GM10248 (cell line): ENCODE measurements at regions not wholly inside any gene's neighbourhood (a gene's known extent, or its start where the extent isn't known, plus 50 kb on each side); places are given as distances from the start of the nearest gene placed in this dataset.

Experiments
- CTCF ChIA-PET: fragments of 300-600 bp; sonication (Branson Sonifier 250); formaldehyde crosslinking; extraction: SDS; loops from one replicate; lab custom pipeline; 2021; ENCODE audit warnings: antibody characterized with exemption; lab: Yijun Ruan, JAX
- POLR2A ChIA-PET: fragments of 350-650 bp; sonication (Branson Sonifier 250); formaldehyde crosslinking; extraction: SDS; loops from one replicate; lab custom pipeline; 2020; ENCODE audit warnings: antibody characterized with exemption; lab: Yijun Ruan, JAX
- DNase-seq: peaks from one replicate; pipeline ENCODE4 v3.0.0; 2012; ENCODE audit errors: extremely low spot score
- TF ChIP-seq, protein P1 (sequence below): IDR thresholded peaks from 2 replicates; pipeline ENCODE4 v1.5.1; 2012; ENCODE audit warnings: mild to moderate bottlenecking, low read depth; ENCODE audit errors: extremely low read depth, missing control alignments, control extremely low read depth

GRCh38 chr7:42407021-42407710, 170.2 kb upstream of the GLI3 start:
- CTCF ChIA-PET, result interaction anchor here (1.9 kb wide), 1 partner anchor 11 kb away, joined by 5 read pairs; no protein-coding TSS in a partner anchor

DNA sequence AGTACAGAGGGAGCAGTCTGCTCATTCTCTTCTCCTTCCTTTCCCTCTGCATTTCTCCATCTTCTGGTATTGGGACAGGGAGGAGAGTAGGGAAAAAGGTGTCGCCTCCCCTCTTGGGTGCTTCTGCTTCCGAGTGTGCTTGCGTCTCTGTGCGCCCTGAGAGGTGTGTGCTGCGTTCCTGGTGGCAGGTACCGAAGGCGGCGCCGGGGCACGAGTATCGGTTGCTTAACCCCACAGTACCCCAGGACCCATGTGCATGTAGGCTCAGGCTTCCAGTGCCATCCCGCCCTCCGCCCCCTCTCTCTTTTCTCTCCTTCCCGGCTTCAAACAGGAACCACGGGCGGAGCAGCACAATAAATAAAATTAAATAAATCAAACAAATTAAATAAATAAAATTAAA, 169.3 kb upstream of the GLI3 start:
- ChIA-PET POLR2A (no interaction called here), CTCF (no interaction called here)
- DNase-seq, result no peak
- TF ChIP-seq, protein P1, sequence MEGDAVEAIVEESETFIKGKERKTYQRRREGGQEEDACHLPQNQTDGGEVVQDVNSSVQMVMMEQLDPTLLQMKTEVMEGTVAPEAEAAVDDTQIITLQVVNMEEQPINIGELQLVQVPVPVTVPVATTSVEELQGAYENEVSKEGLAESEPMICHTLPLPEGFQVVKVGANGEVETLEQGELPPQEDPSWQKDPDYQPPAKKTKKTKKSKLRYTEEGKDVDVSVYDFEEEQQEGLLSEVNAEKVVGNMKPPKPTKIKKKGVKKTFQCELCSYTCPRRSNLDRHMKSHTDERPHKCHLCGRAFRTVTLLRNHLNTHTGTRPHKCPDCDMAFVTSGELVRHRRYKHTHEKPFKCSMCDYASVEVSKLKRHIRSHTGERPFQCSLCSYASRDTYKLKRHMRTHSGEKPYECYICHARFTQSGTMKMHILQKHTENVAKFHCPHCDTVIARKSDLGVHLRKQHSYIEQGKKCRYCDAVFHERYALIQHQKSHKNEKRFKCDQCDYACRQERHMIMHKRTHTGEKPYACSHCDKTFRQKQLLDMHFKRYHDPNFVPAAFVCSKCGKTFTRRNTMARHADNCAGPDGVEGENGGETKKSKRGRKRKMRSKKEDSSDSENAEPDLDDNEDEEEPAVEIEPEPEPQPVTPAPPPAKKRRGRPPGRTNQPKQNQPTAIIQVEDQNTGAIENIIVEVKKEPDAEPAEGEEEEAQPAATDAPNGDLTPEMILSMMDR, result no peak

More at GRCh38 chr7:42407021-42407710, 170.2 kb upstream of the GLI3 start:
- TF ChIP-seq, protein P1, result no peak
- POLR2A ChIA-PET, result no interaction called here
- no peak for DNase-seq

GRCh38 chr7:42405782-42406181, 168.8 kb upstream of the GLI3 start:
- no peak for DNase-seq
- CTCF ChIA-PET, result no interaction called here
- TF ChIP-seq, protein P1, result no peak
- POLR2A ChIA-PET, result no interaction called here

DNA sequence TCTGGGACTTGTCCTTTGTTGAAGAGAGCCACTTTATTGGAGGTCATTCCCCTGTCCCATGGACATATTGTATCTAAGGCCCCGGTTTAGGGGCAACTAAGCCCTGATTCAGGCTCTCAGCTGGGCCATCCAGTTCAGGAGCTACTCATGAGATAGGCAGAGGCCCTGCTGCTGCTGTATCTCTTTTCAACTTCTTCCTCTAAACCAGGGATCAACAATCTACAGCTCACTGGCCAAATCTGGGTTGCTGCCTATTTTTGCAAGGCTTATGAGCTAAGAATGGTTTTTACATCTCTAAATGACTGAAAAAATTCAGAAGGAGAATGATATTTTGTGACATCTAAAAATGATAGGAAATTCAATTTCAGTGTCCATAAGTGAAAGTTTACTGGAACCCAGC, 166.8 kb upstream of the GLI3 start:
- DNase-seq, result no peak
- ChIA-PET POLR2A (no interaction called here), CTCF (interaction anchor here (0.9 to 1.3 kb wide), 4 partner anchors 14 to 265 kb away, joined by 3 read pairs; no protein-coding TSS in a partner anchor)
- TF ChIP-seq, protein P1, result no peak

GRCh38 chr7:42400961-42401360, 164.0 kb upstream of the GLI3 start:
- ChIA-PET CTCF (interaction anchor here (0.9 kb wide), 1 partner anchor 8 kb away, joined by 3 read pairs; no protein-coding TSS in a partner anchor), POLR2A (no interaction called here)
- TF ChIP-seq, protein P1, result no peak
- DNase-seq, result no peak

DNA sequence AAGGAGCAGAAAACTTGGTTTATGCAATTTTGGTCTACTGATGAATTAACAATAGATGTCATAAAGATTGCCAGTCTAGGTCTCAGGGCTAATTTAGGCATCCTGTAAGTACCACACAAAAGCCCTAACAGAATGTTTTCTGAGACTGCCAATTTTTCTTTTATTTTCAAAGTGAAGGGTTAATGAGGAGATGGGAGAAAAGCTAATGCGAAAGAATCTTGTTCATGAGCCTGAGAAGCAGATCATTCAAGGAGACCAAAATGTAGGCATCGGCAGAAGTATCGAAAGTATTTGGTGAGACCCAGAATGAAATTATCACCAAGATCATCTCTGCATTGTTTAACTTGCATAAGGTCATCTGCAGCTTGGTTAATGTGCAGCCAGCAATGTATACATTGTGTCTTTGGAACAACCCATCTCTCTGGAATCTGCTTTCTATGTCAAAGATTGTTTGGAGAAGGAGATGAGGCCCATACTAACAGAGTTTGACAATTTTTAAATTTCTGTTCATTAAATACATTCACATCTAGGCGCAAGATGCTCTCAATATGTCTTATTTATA, 163.3 kb upstream of the GLI3 start:
- no peak for DNase-seq
- TF ChIP-seq, protein P1, result no peak
- CTCF ChIA-PET, result no interaction called here
- POLR2A ChIA-PET, result no interaction called here
